OCI-LY7 (cell line): ENCODE measurements at regions not wholly inside any gene's neighbourhood (a gene's known extent, or its start where the extent isn't known, plus 50 kb on each side); places are given as distances from the start of the nearest gene placed in this dataset.

Experiments used
- BruUV-seq: library from RNA; stranded (reverse); fragments of 400-500 nt; replicated peaks from 2 replicates; lab custom pipeline; 2021; lab: Mats Ljungman, UMichigan
- CTCF ChIA-PET: fragments of 300-600 bp; sonication (Branson Sonifier 250); formaldehyde crosslinking; loops from one replicate; lab custom pipeline; 2022; ENCODE audit warnings: antibody characterized with exemption; ENCODE audit not compliant: unreplicated experiment; lab: Charles Lee
- POLR2A ChIA-PET: fragments of 300-600 bp; sonication (Branson Sonifier 250); formaldehyde crosslinking; loops from one replicate; lab custom pipeline; 2022; ENCODE audit warnings: antibody characterized with exemption; lab: Charles Lee
- DNase-seq: peaks from one replicate; pipeline ENCODE4 v3.0.0-alpha.2; 2015; ENCODE audit warnings: low spot score
- H2AFZ ChIP-seq: fragments of 200-600 bp; sonication (generic), shearing (Covaris generic); 2 replicates; pipeline ENCODE4 v1.6.1; 2014; ENCODE audit warnings: mild to moderate bottlenecking, antibody characterized with exemption, low read length, moderate library complexity
- H3K27ac ChIP-seq: fragments of 200-600 bp; sonication (generic); 2 replicates; pipeline ENCODE4 v1.5.1; 2014; ENCODE audit warnings: mixed run types, low read depth, mild to moderate bottlenecking, moderate library complexity, low read length, inconsistent platforms; ENCODE audit not compliant: poor library complexity, severe bottlenecking
- H3K36me3 ChIP-seq: fragments of 200-600 bp; sonication (generic); 2 replicates; pipeline ENCODE4 v1.6.1; 2014; ENCODE audit warnings: mild to moderate bottlenecking, antibody characterized with exemption, low read length, moderate library complexity, mixed read lengths; ENCODE audit not compliant: insufficient read depth
- H3K4me1 ChIP-seq: fragments of 200-600 bp; sonication (generic); 2 replicates; pipeline ENCODE4 v1.5.1; 2014; ENCODE audit warnings: mild to moderate bottlenecking, low read length; ENCODE audit not compliant: insufficient read depth, poor library complexity, severe bottlenecking
- H3K4me2 ChIP-seq: fragments of 200-600 bp; sonication (generic); 2 replicates; pipeline ENCODE4 v1.6.1; 2014; ENCODE audit warnings: mild to moderate bottlenecking, low read length
- H3K4me3 ChIP-seq: fragments of 200-600 bp; sonication (generic); 2 replicates; pipeline ENCODE4 v1.5.1; 2014; ENCODE audit warnings: mild to moderate bottlenecking, low read depth, low read length; ENCODE audit not compliant: poor library complexity, severe bottlenecking
- H3K79me2 ChIP-seq: fragments of 200-600 bp; sonication (generic); 2 replicates; pipeline ENCODE4 v1.6.1; 2016; ENCODE audit warnings: low read depth, mild to moderate bottlenecking, low read length, moderate library complexity, mixed read lengths; ENCODE audit not compliant: insufficient read depth
- H3K9me2 ChIP-seq: fragments of 200-600 bp; sonication (generic); 2 replicates; pipeline ENCODE4 v1.6.1; 2016; ENCODE audit warnings: mild to moderate bottlenecking, low read length, mixed read lengths; ENCODE audit not compliant: insufficient read depth
- H3K9me3 ChIP-seq: fragments of 200-600 bp; sonication (generic); 2 replicates; pipeline ENCODE4 v1.6.1; 2014; ENCODE audit warnings: mild to moderate bottlenecking, mixed run types, low read length, mixed read lengths
- H4K20me1 ChIP-seq: fragments of 200-600 bp; sonication (generic); 2 replicates; pipeline ENCODE4 v1.6.1; 2014; ENCODE audit warnings: mild to moderate bottlenecking, antibody characterized with exemption, low read length, moderate library complexity, mixed read lengths; ENCODE audit not compliant: insufficient read depth
- EZH2phosphoT487 ChIP-seq: fragments of 200-600 bp; sonication (generic); IDR thresholded peaks from 2 replicates; pipeline ENCODE4 v1.6.1; 2018; ENCODE audit warnings: low read depth, borderline replicate concordance, mild to moderate bottlenecking, mixed run types, antibody characterized with exemption, low read length, moderate library complexity, mixed read lengths
- intact Hi-C: fragments of 100-400 bp; cut with micrococcal nuclease; formaldehyde crosslinking; loops from one replicate; pipeline ENCODE4 v1.10.0; 2022; ENCODE audit not compliant: unreplicated experiment
- TF ChIP-seq, protein P1 (sequence below): fragments of 200-600 bp; sonication (generic); conservative IDR thresholded peaks from 2 replicates; pipeline ENCODE4 v1.5.1; 2014; ENCODE audit warnings: mild to moderate bottlenecking, antibody characterized with exemption, low read length, moderate library complexity, mixed read lengths

DNA sequence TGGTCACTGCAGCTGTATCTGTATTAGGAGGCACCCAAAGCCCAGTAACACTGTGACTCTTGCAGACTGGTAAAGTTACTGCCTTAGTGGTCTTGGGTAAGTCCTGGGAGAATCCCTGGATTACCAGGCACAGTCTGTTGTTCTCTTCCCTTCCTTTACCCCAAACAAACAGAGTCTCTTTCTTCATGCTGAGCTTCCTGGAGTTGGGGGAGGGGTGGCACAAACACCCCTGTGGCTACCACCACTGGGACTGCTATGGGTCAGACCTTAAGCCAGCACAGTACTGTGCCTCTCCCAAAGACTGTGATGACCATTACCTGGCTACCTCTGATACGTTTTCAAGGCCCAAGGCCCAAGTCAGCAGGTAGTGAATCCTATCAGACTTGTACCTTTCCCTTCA is 59.9 kb upstream of the FAM3C start:
- POLR2A ChIA-PET, result no interaction called here

GRCh38 chr7:121452389-121452788 is 56.3 kb upstream of the FAM3C start:
- no TSS peak for BruUV-seq
- Histone ChIP-seq H3K9me2 (no peaks in the 10 kb centered on the region), H3K9me3 (no peaks in the 10 kb centered on the region), H3K36me3 (no peaks in the 10 kb centered on the region), H4K20me1 (no peaks in the 10 kb centered on the region), H3K27ac (no peak overlapping the region), H3K4me3 (no peak overlapping the region), H3K4me2 (no peak overlapping the region), H2AFZ (no peak overlapping the region), H3K79me2 (no peaks in the 10 kb centered on the region), H3K4me1 (no peaks in the 10 kb centered on the region)
- DNase-seq, result no peak
- CTCF ChIA-PET, result no interaction called here
- intact Hi-C loops, result no loop called here
- POLR2A ChIA-PET, result interaction anchor here (1.4 kb wide), 1 partner anchor 10 kb away, joined by 3 read pairs; no protein-coding TSS in a partner anchor
- no peak for TF ChIP-seq EZH2phosphoT487
- TF ChIP-seq, protein P1, sequence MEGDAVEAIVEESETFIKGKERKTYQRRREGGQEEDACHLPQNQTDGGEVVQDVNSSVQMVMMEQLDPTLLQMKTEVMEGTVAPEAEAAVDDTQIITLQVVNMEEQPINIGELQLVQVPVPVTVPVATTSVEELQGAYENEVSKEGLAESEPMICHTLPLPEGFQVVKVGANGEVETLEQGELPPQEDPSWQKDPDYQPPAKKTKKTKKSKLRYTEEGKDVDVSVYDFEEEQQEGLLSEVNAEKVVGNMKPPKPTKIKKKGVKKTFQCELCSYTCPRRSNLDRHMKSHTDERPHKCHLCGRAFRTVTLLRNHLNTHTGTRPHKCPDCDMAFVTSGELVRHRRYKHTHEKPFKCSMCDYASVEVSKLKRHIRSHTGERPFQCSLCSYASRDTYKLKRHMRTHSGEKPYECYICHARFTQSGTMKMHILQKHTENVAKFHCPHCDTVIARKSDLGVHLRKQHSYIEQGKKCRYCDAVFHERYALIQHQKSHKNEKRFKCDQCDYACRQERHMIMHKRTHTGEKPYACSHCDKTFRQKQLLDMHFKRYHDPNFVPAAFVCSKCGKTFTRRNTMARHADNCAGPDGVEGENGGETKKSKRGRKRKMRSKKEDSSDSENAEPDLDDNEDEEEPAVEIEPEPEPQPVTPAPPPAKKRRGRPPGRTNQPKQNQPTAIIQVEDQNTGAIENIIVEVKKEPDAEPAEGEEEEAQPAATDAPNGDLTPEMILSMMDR, result no peak

More for the DNA sequence above, 59.9 kb upstream of the FAM3C start:
- DNase-seq, result no peak
- Histone ChIP-seq H2AFZ (no peak overlapping the region), H3K36me3 (no peaks in the 10 kb centered on the region), H3K4me3 (no peak overlapping the region), H3K4me2 (no peak overlapping the region), H3K9me3 (no peaks in the 10 kb centered on the region), H3K27ac (no peak overlapping the region), H4K20me1 (no peaks in the 10 kb centered on the region), H3K79me2 (no peaks in the 10 kb centered on the region), H3K4me1 (no peaks in the 10 kb centered on the region), H3K9me2 (no peaks in the 10 kb centered on the region)
- CTCF ChIA-PET, result no interaction called here
- intact Hi-C loops, result no loop called here
- TF ChIP-seq, protein P1, result no peak
- TF ChIP-seq EZH2phosphoT487, result no peak
- no TSS peak for BruUV-seq

GRCh38 chr7:121451367-121452094 is 55.4 kb upstream of the FAM3C start:
- H3K4me2 ChIP-seq, result no peak overlapping the region

More at GRCh38 chr7:121451367-121452094, 55.4 kb upstream of the FAM3C start:
- Histone ChIP-seq H2AFZ (no peak overlapping the region), H3K79me2 (no peaks in the 10 kb centered on the region), H3K4me1 (no peaks in the 10 kb centered on the region), H4K20me1 (no peaks in the 10 kb centered on the region), H3K27ac (no peak overlapping the region), H3K36me3 (no peaks in the 10 kb centered on the region), H3K9me3 (no peaks in the 10 kb centered on the region), H3K4me3 (no peak overlapping the region), H3K9me2 (no peaks in the 10 kb centered on the region)
- BruUV-seq, result no TSS peak
- ChIA-PET CTCF (no interaction called here), POLR2A (interaction anchor here (0.7 to 1.4 kb wide), 3 partner anchors 11 to 132 kb away, joined by 3 to 4 read pairs (median 3); no protein-coding TSS in a partner anchor)
- DNase-seq, result no peak
- TF ChIP-seq EZH2phosphoT487, result no peak
- TF ChIP-seq, protein P1, result no peak
- intact Hi-C loops, result no loop called here
